Heart right ventricle (tissue), 16 donors: ENCODE measurements at regions not wholly inside any gene's neighbourhood (a gene's known extent, or its start where the extent isn't known, plus 50 kb on each side); places are given as distances from the start of the nearest gene placed in this dataset.

Source experiments
- ATAC-seq, 8 donors: fragments of 200-7000 bp; cut with Tn5 transposase; one replicate each; pipeline ENCODE4 v1.9.1; 2020; ENCODE audit warnings: mild to moderate bottlenecking in 8 of 8, moderate library complexity in 8 of 8, moderate number of reproducible peaks in 1 of 8
- DNase-seq, 2 donors: peaks; one replicate each; pipeline ENCODE4 v3.0.0-alpha.2; 2020
- H3K27ac ChIP-seq, 10 donors: fragments of 200-600 bp; sonication (generic) in 2 of 10; one replicate each; pipeline versions ENCODE4 v1.5.0 to v1.8.0; 2020 to 2022; ENCODE audit warnings: mild to moderate bottlenecking in 3 of 10
- H3K27me3 ChIP-seq, 7 donors: fragments of 200-600 bp; one replicate each; pipeline ENCODE4 v1.8.0; 2021 to 2022; ENCODE audit warnings: mild to moderate bottlenecking in 2 of 7
- H3K36me3 ChIP-seq, 9 donors: fragments of 200-600 bp; sonication (generic) in 1 of 9; one replicate each; pipeline versions ENCODE4 v1.5.0 to v1.8.0; 2020 to 2022; ENCODE audit warnings: mild to moderate bottlenecking in 2 of 9
- H3K4me1 ChIP-seq, 9 donors: fragments of 200-600 bp; sonication (generic) in 1 of 9; one replicate each; pipeline versions ENCODE4 v1.5.0 to v1.8.0; 2020 to 2022; ENCODE audit warnings: mild to moderate bottlenecking in 4 of 9
- H3K4me3 ChIP-seq, 10 donors: fragments of 200-600 bp; sonication (generic) in 2 of 10; one replicate each; pipeline versions ENCODE4 v1.5.0 to v1.8.0; 2020 to 2022; ENCODE audit warnings: mild to moderate bottlenecking in 7 of 10, moderate library complexity in 2 of 10
- H3K9me3 ChIP-seq, 11 donors: fragments of 200-600 bp in 10 of 11; sonication (generic) in 2 of 11; one replicate each; pipeline versions ENCODE4 v1.5.0 to v1.8.0; 2013 to 2022; ENCODE audit warnings: mild to moderate bottlenecking in 2 of 11, control low read depth in 1 of 11, moderate library complexity in 1 of 11
- WGBS, 2 donors: extraction: QIAGEN DNeasy Blood & Tissue Kit; methylation state at CpG; one replicate each; pipeline ENCODE4 v1.1.7; 2013; ENCODE audit warnings: inconsistent platforms in 1 of 2; 5-methylcytosine and 5-hydroxymethylcytosine counted together
- intact Hi-C, 10 donors: fragments of 100-400 bp; cut with DNase I; formaldehyde crosslinking; loops; one replicate each; pipeline versions ENCODE4 v1.11.1 to v1.14.2; 2022
- TF ChIP-seq, protein P1 (sequence below), 9 donors: fragments of 200-600 bp; sonication (generic) in 2 of 9; IDR thresholded peaks; one replicate each; pipeline versions ENCODE4 v1.5.0 to v1.8.0; 2021 to 2022; ENCODE audit warnings: antibody characterized with exemption in 9 of 9, mild to moderate bottlenecking in 5 of 9, moderate library complexity in 1 of 9
- donor health status: Arrhythmogenic right ventricular cardiomyopathy.
- donor health status: ischemic (EF 13 %, LVEDD 7.1; RV severe dilation, severe dysfunction).
- donor health status: healthy with polysubstance abuse.
- donor health status: DM: no; HTN: yes; CAD: no.
- donor health status: DM: no; HTN: no; CAD: no.
- donor health status: ischemic (EF 25% LVEDD 6.9; RV normal size, moderate dysfunction).
- donor health status: ischemic (EF 25% LVEDD 5.7; RV mildly dilated, moderate dysfunction).
- donor health status: healthy.
- donor health status: DM: yes; HTN: yes; CAD: no.
- donor health status: Ischemic cardiomyopathy.
- donor health status: ischemic (EF 35%, LVEDD 5.7; RV mildly dilated, moderate dysfunction).
- donor health status: nonischemic (EF 11% LVEDD 7.7; RV severe dilation, severe dysfunction).
- donor health status: DM: yes; HTN: yes; CAD: no.
- donor health status: PGD.
- donor health status: ischemic (EF 29% LVEDD 5.4; RV normal size, mild dysfunction).
- donor health status: nonischemic (EF 23%, LVEDD 6.1; RV moderate dilation, normal function).

DNA sequence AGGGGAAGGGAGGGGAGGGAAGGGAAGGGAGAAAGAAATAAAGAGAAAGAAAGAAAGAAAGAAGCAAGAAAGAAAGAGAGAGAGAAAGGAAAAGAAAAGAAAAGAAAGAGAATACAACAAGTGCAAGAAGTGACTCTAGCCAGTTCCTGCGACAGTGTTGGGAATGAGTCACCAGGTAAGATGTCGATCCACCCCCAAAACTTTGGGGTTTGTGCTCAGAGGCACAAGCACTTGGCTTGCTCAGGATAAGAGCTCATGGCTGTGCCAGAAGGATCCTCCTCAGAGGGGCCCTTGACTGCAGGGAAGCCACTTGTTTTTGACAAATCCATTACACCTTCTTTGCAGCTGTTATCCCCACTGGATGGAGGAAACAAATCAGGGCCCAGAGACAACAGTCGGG is 137.7 kb downstream of the TMEM132E start:
- DNase-seq (no peak), ATAC-seq (no peak)
- TF ChIP-seq, protein P1, sequence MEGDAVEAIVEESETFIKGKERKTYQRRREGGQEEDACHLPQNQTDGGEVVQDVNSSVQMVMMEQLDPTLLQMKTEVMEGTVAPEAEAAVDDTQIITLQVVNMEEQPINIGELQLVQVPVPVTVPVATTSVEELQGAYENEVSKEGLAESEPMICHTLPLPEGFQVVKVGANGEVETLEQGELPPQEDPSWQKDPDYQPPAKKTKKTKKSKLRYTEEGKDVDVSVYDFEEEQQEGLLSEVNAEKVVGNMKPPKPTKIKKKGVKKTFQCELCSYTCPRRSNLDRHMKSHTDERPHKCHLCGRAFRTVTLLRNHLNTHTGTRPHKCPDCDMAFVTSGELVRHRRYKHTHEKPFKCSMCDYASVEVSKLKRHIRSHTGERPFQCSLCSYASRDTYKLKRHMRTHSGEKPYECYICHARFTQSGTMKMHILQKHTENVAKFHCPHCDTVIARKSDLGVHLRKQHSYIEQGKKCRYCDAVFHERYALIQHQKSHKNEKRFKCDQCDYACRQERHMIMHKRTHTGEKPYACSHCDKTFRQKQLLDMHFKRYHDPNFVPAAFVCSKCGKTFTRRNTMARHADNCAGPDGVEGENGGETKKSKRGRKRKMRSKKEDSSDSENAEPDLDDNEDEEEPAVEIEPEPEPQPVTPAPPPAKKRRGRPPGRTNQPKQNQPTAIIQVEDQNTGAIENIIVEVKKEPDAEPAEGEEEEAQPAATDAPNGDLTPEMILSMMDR (IDR thresholded peaks at IDR 0.05): no peak
- Histone ChIP-seq H3K4me1 (no peaks in the 10 kb centered on the region), H3K36me3 (no peaks in the 10 kb centered on the region), H3K27me3 (peaks cover 0 to 32% (median 16%) of the 10 kb centered on the region in 7 donors), H3K27ac (no peak overlapping the region), H3K9me3 (no peaks in the 10 kb centered on the region), H3K4me3 (no peak overlapping the region)
- WGBS, 2 donors: 60 to 64% methylated on average over 3 of the region's 3 CpGs
- intact Hi-C loops: no loop called here

DNA sequence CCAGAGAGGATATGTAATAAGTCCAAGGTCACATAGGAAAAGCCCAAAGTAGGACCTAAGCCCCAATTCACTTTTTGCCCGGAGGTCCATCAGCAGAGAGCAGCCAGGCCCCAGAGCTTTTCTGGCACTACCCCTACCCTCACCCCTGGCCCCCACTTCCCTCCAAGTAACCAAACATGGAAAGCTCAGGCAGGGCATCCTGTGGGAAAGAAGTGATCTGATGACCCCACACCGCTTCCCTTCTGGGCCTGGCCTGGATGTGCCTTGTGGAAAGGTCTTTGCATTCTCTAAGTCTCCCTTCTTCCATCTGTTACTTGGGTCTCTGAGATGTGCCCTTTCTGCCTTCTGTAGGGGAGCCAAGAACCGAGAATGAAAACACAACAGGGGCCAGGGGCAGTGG is 136.9 kb downstream of the TMEM132E start:
- peaks cover 0 to 31% (median 19%) of the 10 kb centered on the region in 7 donors for H3K27me3 ChIP-seq
- no peaks in the 10 kb centered on the region for H3K4me1 ChIP-seq
- TF ChIP-seq, protein P1 (IDR thresholded peaks at IDR 0.05): no peak
- no peaks in the 10 kb centered on the region for H3K9me3 ChIP-seq
- WGBS, 2 donors: 74 to 79% methylated on average over 3 of the region's 3 CpGs
- no peak overlapping the region for H3K4me3 ChIP-seq
- H3K36me3 ChIP-seq: no peaks in the 10 kb centered on the region
- intact Hi-C loops: no loop called here
- H3K27ac ChIP-seq: no peak overlapping the region
- ATAC-seq (no peak), DNase-seq (no peak)

DNA sequence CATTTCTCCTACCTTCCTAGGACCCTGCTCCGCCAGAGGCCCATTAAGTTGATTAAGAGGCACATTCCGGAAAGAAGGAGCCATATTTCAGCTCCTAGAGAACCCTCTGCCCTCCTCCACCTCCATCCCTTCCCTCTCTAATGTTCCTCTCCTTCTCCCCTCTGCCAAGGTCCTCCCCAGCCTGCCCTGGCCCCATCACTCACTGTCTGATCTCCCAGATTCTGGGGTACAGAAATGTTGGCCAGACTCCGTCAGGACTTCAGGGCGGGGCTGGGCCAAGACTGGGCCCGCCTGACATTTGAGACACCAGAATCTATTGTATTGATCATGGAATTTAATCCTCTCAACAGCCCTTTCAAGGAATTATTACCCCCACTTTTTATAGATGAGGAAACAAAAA is 136.1 kb downstream of the TMEM132E start:
- no peaks in the 10 kb centered on the region for H3K36me3 ChIP-seq
- H3K4me1 ChIP-seq: no peaks in the 10 kb centered on the region
- H3K9me3 ChIP-seq: no peaks in the 10 kb centered on the region
- WGBS, 2 donors: 79 to 82% methylated on average over 5 of the region's 5 CpGs
- DNase-seq (no peak), ATAC-seq (no peak)
- TF ChIP-seq, protein P1 (IDR thresholded peaks at IDR 0.05): no peak
- no peak overlapping the region for H3K4me3 ChIP-seq
- H3K27me3 ChIP-seq: peaks cover 0 to 34% (median 19%) of the 10 kb centered on the region in 7 donors
- H3K27ac ChIP-seq: no peak overlapping the region
- intact Hi-C loops: no loop called here

DNA sequence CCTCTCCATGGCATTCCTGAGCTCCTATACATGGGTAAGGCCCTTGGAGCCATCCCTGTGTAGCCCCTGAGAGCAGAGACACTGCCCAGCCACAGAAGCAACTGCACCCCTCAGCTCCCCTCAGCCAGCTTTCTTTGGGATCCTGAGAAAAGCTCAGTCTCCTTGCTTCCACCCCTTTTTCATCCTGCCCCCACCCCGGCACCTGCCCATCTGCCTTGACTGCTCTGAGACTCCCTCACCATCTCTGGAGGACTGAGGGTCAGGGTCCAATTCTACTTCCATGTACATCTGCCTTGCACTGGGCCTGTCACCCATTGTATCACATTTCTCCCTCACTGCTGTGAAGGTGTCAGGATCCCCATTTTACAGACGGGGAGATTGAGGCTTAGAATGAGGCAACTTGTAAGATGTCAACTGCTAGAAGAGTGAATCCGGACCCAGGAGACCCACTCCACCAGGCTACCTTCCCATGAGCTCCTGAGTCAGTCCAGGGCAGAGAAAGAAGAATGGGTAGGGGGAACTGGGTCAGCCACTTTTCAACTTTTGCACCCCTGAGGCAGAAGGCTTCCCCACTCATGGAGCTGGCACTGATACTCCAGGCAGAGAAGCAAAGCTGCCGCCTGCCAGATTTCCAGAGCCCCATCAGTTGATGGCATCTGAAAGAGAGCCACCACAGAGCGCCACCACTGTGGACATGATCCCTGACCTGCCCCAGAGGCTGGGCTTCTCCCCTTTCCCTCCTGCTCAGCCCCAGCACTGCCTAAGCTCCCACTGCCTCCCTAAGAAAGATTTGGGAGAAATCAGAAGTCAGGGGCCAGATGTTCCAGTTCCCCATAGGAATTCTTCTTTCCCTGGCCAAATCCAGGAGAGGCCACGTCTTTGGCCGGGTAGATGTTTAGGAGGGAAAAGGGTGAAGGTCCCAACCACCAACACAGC is 135.4 kb downstream of the TMEM132E start:
- Histone ChIP-seq H3K36me3 (no peaks in the 10 kb centered on the region), H3K27ac (no peak overlapping the region), H3K27me3 (peaks cover 0 to 42% (median 20%) of the 10 kb centered on the region in 7 donors), H3K9me3 (no peaks in the 10 kb centered on the region), H3K4me3 (no peak overlapping the region), H3K4me1 (no peaks in the 10 kb centered on the region)
- TF ChIP-seq, protein P1 (IDR thresholded peaks at IDR 0.05): no peak
- no peak for DNase-seq
- 75 to 78% methylated on average over 7 of the region's 7 CpGs for WGBS, 2 donors
- intact Hi-C loops: no loop called here
- ATAC-seq: no peak
